Karpas-422 (cell line): ENCODE measurements at regions not wholly inside any gene's neighbourhood (a gene's known extent, or its start where the extent isn't known, plus 50 kb on each side); places are given as distances from the start of the nearest gene placed in this dataset.
"Not testable (repeated sequence)": the region's sequence is repeated elsewhere in the genome, so short reads cannot be mapped to it uniquely, and the experiment has no call there.

Experiments used
- DNase-seq: peaks from one replicate; pipeline ENCODE4 v3.0.0-alpha.2; 2015
- H2AFZ ChIP-seq: fragments of 200-600 bp; sonication (generic); 2 replicates; pipeline ENCODE4 v1.6.1; 2014; ENCODE audit warnings: antibody characterized with exemption, low read length, mixed read lengths
- H3K27ac ChIP-seq: fragments of 200-600 bp; sonication (generic); 2 replicates; pipeline ENCODE4 v1.5.1; 2014; ENCODE audit warnings: mild to moderate bottlenecking, low read length, moderate library complexity
- H3K27me3 ChIP-seq: fragments of 200-600 bp; sonication (generic); 2 replicates; pipeline ENCODE4 v1.6.1; 2014; ENCODE audit warnings: low read length, mixed read lengths
- H3K36me3 ChIP-seq: fragments of 200-600 bp; sonication (generic); 2 replicates; pipeline ENCODE4 v1.6.1; 2014; ENCODE audit warnings: low read length, mixed read lengths; ENCODE audit not compliant: insufficient read depth
- H3K4me1 ChIP-seq: fragments of 200-600 bp; sonication (generic); 2 replicates; pipeline ENCODE4 v1.6.1; 2014; ENCODE audit warnings: mild to moderate bottlenecking, low read length, mixed read lengths
- H3K4me2 ChIP-seq: fragments of 200-600 bp; sonication (generic); 2 replicates; pipeline ENCODE4 v1.6.1; 2014; ENCODE audit warnings: low read length, low read depth, mild to moderate bottlenecking; ENCODE audit not compliant: poor library complexity, severe bottlenecking
- H3K4me3 ChIP-seq: fragments of 200-600 bp; sonication (generic); 2 replicates; pipeline ENCODE4 v1.5.1; 2014; ENCODE audit warnings: mild to moderate bottlenecking, antibody characterized with exemption, low read length, mixed read lengths
- H3K79me2 ChIP-seq: fragments of 200-600 bp; sonication (generic); 2 replicates; pipeline ENCODE4 v1.6.1; 2014; ENCODE audit warnings: mild to moderate bottlenecking, low read length, mixed read lengths
- H3K9ac ChIP-seq: fragments of 200-600 bp; sonication (generic); 2 replicates; pipeline ENCODE4 v1.6.0; 2014; ENCODE audit warnings: low read length
- H3K9me2 ChIP-seq: fragments of 200-600 bp; sonication (generic), shearing (Covaris generic); replicated peaks from 2 replicates; pipeline ENCODE4 v1.6.0; 2014; ENCODE audit warnings: mild to moderate bottlenecking, low read length, moderate library complexity; ENCODE audit not compliant: insufficient read depth
- H3K9me3 ChIP-seq: fragments of 300-700, 200-600 bp; sonication (generic); 2 replicates; pipeline ENCODE4 v1.6.1; 2014; ENCODE audit warnings: low read length, mixed read lengths
- H4K20me1 ChIP-seq: fragments of 200-600 bp; sonication (generic); 2 replicates; pipeline ENCODE4 v1.6.1; 2014; ENCODE audit warnings: mild to moderate bottlenecking, antibody characterized with exemption, low read length, low read depth; ENCODE audit not compliant: insufficient read depth

DNA sequence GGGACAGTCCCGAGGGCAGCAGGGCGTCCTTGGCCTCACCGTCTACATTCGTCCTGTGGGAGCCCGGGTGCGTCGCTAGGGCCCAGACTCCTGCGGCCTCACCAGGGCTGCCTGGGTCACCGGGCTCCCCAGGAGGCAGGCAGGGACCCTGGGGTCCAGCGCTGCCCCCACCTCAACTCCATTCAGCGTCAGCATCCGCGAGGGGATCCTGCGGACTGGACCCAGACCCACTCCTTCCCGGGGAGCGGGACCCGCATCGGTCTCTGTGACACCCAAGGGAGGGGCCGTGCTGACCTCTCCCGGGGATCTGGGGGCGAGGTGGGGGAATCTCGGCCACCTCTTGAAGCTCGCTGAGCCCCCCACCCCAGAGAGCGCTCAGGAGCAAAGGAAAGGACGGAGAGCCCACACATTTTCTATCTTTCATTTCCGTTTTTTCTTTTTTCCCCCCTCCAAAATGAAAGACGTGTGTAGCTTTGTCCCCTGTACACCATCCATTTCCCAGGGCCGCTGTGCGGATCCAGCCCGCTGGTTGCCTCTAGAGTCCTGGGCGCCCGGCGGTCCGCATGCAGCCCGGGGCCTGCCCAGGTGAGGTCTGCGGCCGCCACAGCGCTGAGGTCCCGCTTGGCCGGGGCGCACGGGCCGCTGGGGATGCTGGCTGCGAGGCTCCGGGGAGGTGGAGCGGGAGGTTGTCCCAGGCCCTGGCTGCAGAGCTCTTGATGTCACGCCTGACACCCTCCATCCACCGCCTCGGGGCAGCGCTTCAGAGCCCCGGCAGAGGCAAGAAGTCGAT is 178.0 kb upstream of the TPTE start:
- H3K9me3 ChIP-seq, result peaks cover 43% of the 10 kb centered on the region
- not testable (repeated sequence) for H3K4me2 ChIP-seq, H3K9ac ChIP-seq, H3K27me3 ChIP-seq, DNase-seq, H3K79me2 ChIP-seq, H3K27ac ChIP-seq, H3K36me3 ChIP-seq, H4K20me1 ChIP-seq, H2AFZ ChIP-seq, H3K4me1 ChIP-seq, H3K9me2 ChIP-seq, H3K4me3 ChIP-seq

DNA sequence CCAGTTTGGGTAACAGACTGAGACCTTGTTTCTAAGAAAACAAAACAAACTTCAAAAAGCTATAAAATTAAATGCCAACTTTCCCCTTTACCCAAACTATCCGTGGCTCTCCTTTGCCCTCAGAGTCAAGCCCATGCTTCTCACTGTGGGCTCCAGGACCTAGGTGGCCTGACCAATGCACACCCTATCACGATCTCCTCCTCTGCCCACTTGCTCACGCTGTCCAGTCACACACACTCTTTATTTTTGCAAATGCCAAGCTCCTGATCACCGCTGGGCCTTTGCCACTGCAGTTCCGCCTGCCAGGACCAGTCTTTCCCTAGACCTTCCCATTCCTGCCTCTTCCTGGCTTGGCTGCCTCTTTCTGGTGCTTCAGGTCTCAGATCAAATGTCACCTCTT is 177.1 kb upstream of the TPTE start:
- not testable (repeated sequence) for H3K4me3 ChIP-seq, H3K9me2 ChIP-seq, H3K79me2 ChIP-seq, H3K27me3 ChIP-seq, H3K9ac ChIP-seq, H3K4me2 ChIP-seq, DNase-seq, H3K36me3 ChIP-seq, H3K27ac ChIP-seq, H3K4me1 ChIP-seq, H2AFZ ChIP-seq, H4K20me1 ChIP-seq
- H3K9me3 ChIP-seq, result peaks cover 42% of the 10 kb centered on the region

DNA sequence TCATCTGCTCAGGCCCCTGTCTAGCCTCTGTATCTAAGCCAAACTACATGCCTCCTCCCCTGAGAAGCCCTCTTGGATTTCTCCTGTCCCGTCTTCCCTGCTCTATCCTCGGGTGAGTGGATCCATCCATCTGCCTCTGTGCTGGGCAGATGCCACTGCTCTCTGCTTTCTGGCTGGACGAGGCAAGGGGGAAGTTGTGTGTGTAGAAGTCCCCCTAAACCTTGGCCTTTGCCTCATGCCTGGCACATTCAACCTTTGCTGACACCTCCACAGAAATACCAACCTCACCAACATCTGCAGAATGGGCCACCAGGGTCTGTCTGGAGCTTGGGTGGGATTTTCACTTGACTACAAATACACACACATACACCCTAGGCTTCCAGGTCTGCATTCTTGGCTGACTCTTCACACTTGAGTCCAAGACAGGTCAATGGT is 176.2 kb upstream of the TPTE start:
- not testable (repeated sequence) for H3K27ac ChIP-seq, DNase-seq
- H3K9me3 ChIP-seq, result peaks cover 39% of the 10 kb centered on the region

DNA sequence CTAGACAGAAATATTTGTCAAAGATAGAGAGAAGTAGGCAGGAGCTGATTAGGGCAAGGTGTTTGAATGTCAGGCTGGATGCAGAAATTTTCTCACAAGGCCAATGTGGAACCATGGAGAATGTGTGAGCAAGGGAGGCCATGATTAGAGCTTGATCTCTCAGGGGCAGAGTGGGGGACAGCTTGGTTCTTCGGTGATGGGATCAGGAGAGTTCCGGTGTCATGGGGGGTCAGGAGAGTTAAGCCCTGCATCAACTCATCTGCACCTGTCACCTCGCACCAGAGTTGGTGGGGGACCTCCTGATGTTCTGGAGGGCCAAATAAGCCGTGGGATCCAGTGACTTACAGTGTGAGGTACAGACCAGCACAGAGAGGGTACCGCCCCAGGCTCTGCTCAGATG is 175.1 kb upstream of the TPTE start:
- not testable (repeated sequence) for H3K9ac ChIP-seq, H3K4me3 ChIP-seq, H3K4me2 ChIP-seq, DNase-seq, H3K4me1 ChIP-seq, H3K36me3 ChIP-seq, H3K9me2 ChIP-seq, H4K20me1 ChIP-seq, H2AFZ ChIP-seq, H3K27ac ChIP-seq, H3K27me3 ChIP-seq, H3K79me2 ChIP-seq
- peaks cover 36% of the 10 kb centered on the region for H3K9me3 ChIP-seq

More for the DNA sequence above, 176.2 kb upstream of the TPTE start:
- H3K36me3 ChIP-seq, H4K20me1 ChIP-seq, H3K79me2 ChIP-seq, H3K4me2 ChIP-seq, H3K27me3 ChIP-seq, H3K9me2 ChIP-seq, H3K9ac ChIP-seq, H2AFZ ChIP-seq, H3K4me1 ChIP-seq, H3K4me3 ChIP-seq: not testable (repeated sequence)

DNA sequence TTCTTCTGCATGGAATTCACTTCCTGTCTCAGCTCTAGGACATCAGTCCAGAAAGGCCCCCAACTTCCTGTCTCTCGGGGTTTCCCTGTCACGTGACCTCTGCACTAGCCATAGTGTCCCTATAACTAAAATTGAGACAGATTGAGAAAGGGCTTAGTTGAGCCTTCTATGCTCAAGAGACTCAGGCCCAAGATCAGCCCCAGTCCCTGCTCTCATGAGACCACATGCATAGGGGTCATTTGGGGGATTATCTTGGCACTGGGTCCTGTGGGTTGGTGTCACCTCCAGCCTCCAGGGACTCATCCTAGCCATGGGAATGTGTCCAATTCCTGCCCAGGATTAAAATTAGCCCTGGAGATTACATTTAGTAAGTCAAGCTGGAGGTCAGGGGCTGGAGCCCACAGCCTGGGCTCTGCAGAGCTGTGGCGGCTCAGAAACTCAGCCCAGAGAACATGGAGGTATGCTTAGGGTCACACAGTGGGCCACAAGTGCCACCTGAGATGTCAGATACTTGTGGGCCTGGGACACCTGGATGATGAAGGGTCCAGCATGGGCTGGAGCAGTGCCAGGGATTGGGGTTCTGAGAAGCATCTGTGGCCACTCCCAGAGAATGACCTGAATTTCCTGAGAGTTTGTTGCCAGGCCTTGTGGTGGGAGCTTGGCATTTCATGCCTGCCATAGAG is 174.3 kb upstream of the TPTE start:
- H3K4me2 ChIP-seq, DNase-seq: not testable (repeated sequence)

DNA sequence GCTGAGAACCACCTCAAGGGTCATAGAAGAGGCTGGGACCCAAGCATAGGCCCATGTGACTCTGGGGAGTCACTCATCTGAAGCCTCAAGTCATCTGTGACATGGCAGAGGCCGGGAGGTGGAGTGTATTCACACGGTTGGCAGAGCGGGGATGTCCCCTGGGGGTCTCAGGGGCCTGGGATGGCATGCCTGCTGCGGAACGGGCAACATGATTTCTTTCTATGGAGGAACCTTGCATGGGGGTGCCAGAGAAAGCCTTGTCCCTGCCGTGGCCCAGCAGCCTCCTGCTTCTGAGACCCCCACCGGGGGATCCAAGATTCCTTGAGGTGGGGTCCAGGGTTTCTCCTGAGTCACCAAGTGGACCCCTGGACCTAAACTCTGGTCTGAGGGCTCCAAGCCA is 173.7 kb upstream of the TPTE start:
- H3K79me2 ChIP-seq, H3K27ac ChIP-seq, DNase-seq, H3K4me1 ChIP-seq, H3K27me3 ChIP-seq, H2AFZ ChIP-seq, H4K20me1 ChIP-seq, H3K9me2 ChIP-seq, H3K4me2 ChIP-seq, H3K36me3 ChIP-seq, H3K4me3 ChIP-seq, H3K9ac ChIP-seq: not testable (repeated sequence)
- H3K9me3 ChIP-seq, result peaks cover 36% of the 10 kb centered on the region

More for the DNA sequence above, 174.3 kb upstream of the TPTE start:
- H2AFZ ChIP-seq, H3K4me1 ChIP-seq, H3K4me3 ChIP-seq, H3K9ac ChIP-seq, H3K9me2 ChIP-seq, H3K79me2 ChIP-seq, H3K27me3 ChIP-seq, H3K27ac ChIP-seq, H4K20me1 ChIP-seq, H3K36me3 ChIP-seq: not testable (repeated sequence)
- peaks cover 36% of the 10 kb centered on the region for H3K9me3 ChIP-seq

DNA sequence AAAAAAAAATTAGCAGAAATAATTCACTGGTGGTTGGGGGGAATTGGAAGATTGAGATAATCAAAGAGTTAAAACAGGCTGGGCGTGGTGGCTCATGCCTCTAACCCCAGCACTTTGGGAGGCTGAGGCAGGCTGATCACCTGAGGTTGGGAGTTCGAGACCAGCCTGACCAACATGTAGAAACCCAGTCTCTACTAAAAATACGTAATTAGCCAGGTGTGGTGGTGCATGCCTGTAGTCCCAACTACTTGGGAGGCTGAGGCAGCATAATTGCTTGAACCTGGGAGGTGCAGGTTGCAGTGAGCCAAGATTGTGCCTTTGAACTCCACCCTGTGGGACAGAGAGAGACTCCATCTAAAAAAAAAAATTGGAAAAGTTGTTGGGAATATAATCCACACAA is 173.2 kb upstream of the TPTE start:
- H3K27me3 ChIP-seq, H3K4me3 ChIP-seq, H3K4me1 ChIP-seq, H2AFZ ChIP-seq, DNase-seq, H3K79me2 ChIP-seq, H3K4me2 ChIP-seq, H4K20me1 ChIP-seq, H3K9ac ChIP-seq, H3K27ac ChIP-seq, H3K36me3 ChIP-seq, H3K9me2 ChIP-seq: not testable (repeated sequence)
- peaks cover 35% of the 10 kb centered on the region for H3K9me3 ChIP-seq

DNA sequence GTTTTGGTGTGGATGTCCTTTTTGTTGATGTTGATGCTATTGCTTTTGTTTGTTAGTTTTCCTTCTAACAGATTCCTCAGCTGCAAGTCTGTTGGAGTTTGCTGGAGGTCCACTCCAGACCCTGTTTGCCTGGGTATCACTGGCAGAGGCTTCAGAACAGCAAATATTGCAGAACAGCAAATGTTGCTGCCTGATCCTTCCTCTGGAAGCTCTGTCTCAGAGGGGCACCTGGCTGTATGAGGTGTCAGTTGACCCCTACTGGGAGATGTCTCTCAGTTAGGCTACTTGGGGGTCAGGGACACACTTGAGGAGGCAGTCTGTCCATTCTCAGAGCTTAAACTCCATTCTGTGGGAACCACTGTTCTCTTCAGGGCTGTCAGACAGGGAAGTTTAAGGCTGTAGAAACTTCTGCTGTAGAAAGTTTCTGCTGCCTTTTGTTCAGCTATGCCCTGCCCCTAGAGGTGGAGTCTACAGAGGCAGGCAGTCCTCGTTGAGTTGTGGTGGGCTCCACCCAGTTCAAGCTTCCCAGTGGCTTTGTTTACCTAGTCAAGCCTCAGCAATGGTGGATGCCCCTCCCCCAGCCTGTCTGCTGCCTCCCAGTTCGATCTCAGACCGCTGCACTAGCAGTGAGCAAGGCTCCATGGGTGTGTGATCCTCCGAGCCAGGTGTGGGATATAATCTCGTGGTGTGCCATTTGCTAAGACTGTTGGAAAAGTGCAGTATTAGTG is 166.4 kb upstream of the TPTE start:
- not testable (repeated sequence) for H2AFZ ChIP-seq, H3K4me2 ChIP-seq, H3K9me2 ChIP-seq, H3K79me2 ChIP-seq, H4K20me1 ChIP-seq, H3K27ac ChIP-seq, H3K4me1 ChIP-seq, H3K4me3 ChIP-seq, H3K27me3 ChIP-seq, H3K9ac ChIP-seq, H3K36me3 ChIP-seq
- peaks cover 34% of the 10 kb centered on the region for H3K9me3 ChIP-seq
- DNase-seq, result peak; percentile 35
